ENCODE measurements at regions not wholly inside any gene's neighbourhood (a gene's known extent, or its start where the extent isn't known, plus 50 kb on each side); places are given as distances from the start of the nearest gene placed in this dataset.
"Not testable (repeated sequence)": the region's sequence is repeated elsewhere in the genome, so short reads cannot be mapped to it uniquely, and the experiment has no call there.

DNA sequence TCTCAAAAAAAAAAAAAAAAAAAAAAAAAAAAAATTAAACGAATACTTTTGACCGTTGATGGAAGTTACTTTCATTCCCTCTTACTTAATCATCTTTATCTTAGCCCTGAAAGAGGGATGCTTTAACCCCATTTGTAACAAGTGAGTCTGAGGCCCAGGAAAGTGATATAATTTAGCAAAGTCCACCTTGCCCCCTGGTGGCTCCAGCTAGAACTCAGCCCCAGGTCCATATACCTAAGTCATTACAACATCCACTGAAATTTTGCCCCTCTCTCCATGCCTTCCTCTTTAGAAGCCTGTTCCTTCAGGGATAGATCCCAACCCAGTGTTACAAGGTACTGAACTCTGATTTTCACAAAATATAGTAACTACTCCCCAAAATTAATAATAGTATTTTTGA, 116.3 kb upstream of the KRTAP5-11 start:
- H3K9me3 ChIP-seq (ENCODE audit: severe bottlenecking); DNase-seq; H3K36me3 ChIP-seq; H3K27ac ChIP-seq; H3K4me3 ChIP-seq (ENCODE audit: low read depth, low read length); H3K27me3 ChIP-seq (ENCODE audit: insufficient read depth, low read depth, severe bottlenecking): not testable (repeated sequence)
- TF ChIP-seq, protein P1, sequence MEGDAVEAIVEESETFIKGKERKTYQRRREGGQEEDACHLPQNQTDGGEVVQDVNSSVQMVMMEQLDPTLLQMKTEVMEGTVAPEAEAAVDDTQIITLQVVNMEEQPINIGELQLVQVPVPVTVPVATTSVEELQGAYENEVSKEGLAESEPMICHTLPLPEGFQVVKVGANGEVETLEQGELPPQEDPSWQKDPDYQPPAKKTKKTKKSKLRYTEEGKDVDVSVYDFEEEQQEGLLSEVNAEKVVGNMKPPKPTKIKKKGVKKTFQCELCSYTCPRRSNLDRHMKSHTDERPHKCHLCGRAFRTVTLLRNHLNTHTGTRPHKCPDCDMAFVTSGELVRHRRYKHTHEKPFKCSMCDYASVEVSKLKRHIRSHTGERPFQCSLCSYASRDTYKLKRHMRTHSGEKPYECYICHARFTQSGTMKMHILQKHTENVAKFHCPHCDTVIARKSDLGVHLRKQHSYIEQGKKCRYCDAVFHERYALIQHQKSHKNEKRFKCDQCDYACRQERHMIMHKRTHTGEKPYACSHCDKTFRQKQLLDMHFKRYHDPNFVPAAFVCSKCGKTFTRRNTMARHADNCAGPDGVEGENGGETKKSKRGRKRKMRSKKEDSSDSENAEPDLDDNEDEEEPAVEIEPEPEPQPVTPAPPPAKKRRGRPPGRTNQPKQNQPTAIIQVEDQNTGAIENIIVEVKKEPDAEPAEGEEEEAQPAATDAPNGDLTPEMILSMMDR (IDR thresholded peaks at IDR 0.05; ENCODE audit: low read depth, low read length) = 0 out of 2 replicates have a peak, but pooled peaks have one; percentile 12

DNA sequence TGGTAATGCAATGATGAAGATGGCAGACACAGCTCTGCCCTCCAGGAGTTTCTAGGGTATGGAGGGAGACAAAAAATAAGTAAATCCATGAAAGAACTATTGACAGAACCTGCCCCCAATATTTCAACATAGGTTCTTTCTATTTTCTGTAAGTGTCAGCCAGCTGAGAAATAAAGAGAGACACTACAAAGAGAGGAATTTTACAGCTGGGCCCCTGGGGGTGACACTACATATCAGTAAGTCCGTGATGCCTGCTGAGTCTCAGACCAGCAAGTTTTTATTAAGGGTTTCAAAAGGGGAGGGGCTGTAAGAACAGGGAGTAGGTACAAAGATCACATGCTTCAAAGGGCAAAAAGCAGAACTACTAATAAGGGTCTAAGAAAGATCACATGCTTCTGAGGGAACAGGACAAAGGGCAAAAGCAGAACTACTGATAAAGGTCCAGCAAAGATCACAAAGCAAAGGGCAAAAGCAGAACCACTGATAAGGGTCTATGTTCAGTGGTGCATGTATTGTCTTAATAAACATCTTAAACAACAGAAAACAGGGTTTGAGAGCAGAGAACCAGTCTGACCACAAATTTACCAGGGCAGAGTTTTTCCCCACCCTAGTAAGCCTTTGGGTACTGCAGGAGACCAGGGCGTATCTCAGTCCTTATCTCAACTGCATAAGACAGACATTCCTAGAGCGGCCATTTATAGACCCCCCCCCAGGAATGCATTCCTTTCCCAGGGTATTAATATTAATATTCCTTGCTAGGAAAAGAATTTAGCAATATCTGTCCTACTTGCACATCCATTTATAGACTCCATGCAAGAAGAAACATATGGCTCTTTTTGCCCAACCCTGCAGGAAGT, 119.0 kb upstream of the KRTAP5-11 start:
- not testable (repeated sequence) for H3K4me3 ChIP-seq (ENCODE audit: low read depth, low read length); H3K36me3 ChIP-seq; H3K27ac ChIP-seq; H3K27me3 ChIP-seq (ENCODE audit: insufficient read depth, low read depth, severe bottlenecking); H3K9me3 ChIP-seq (ENCODE audit: severe bottlenecking); DNase-seq

DNA sequence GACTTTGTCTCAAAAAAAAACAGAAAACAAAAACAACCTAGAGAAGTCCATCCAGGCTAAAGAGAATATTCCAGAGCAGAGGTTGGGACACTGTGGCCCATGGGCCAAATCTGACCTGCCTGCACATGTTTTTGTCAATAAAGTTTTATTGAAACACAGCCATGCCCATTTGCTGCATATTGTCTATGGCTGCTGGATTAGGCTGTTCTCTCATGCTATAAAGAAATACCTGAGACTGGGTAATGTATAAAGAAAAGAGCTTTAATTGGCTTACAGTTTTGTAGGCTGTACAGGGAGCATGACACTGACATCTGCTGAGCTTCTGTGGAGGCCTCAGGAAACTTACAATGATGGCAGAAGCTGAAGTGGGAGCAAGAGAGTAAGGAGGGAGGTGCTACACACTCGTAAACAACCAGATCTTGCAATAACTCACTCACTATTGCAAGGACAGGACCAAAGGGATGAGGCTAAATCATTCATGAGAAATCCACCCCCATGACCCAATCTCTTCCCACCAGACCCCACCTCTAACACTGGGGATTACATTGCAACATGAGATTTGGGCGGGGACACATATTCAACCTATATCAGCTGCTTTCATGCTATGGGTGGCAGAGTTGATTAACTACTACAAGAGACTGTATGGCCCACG, 122.5 kb upstream of the KRTAP5-11 start:
- H3K9me3 ChIP-seq (ENCODE audit: severe bottlenecking); DNase-seq; H3K27ac ChIP-seq; H3K4me3 ChIP-seq (ENCODE audit: low read depth, low read length); H3K27me3 ChIP-seq (ENCODE audit: insufficient read depth, low read depth, severe bottlenecking); H3K36me3 ChIP-seq: not testable (repeated sequence)

DNA sequence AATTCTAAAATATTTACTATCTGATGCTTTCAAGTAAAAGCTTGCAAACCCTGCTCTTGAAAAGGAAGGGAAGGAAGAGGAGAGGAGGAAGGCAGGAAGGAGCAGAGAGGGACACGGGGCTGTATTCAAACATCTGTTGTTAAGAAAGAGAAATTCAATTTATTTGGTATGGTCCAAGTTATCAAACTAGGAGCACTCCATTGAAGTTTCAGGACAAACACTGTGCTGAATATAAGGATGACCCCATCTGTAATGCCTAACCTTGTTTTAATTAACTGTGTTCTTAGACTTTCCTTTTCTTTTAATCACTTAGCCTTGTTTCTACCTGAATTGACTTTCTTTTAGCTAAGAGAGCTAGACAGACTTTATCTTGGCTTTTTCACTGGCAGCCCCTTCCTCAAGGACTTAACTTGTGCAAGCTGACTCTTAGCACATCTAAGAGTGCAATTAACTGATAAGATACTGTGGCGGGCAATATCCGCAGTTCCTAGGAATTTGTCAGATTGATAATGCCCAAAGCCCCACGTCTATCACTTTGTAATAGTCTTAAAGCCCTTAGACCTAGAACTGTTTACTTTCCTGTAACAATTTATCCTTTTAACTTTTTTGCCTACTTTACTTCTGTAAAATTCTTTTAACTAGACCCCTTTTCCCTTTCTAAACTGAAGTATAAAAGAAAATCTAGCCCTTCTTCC, 123.2 kb upstream of the KRTAP5-11 start:
- not testable (repeated sequence) for H3K4me3 ChIP-seq (ENCODE audit: low read depth, low read length); H3K36me3 ChIP-seq; DNase-seq; H3K9me3 ChIP-seq (ENCODE audit: severe bottlenecking); H3K27me3 ChIP-seq (ENCODE audit: insufficient read depth, low read depth, severe bottlenecking); H3K27ac ChIP-seq

DNA sequence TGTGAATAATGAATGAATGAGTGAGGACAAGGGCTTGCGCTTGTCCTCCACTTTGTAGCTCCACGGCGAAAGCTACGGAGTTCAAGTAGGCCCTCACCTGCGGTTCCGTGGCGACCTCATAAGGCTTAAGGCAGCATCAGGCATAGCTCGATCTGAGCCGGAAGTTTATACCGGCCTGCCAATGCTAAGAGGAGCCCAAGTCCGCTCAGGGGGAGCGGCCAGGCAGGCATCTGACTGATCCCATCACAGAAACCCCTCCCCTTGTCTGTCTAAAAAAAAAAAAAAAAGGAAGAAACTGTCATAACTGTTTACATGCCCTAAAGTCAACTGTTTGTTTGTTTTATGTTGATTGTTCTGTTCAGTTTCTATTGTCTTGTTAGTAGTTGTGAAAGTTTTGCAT, 124.4 kb upstream of the KRTAP5-11 start:
- not testable (repeated sequence) for DNase-seq; H3K27ac ChIP-seq; H3K36me3 ChIP-seq; H3K9me3 ChIP-seq (ENCODE audit: severe bottlenecking); H3K4me3 ChIP-seq (ENCODE audit: low read depth, low read length); H3K27me3 ChIP-seq (ENCODE audit: insufficient read depth, low read depth, severe bottlenecking)

DNA sequence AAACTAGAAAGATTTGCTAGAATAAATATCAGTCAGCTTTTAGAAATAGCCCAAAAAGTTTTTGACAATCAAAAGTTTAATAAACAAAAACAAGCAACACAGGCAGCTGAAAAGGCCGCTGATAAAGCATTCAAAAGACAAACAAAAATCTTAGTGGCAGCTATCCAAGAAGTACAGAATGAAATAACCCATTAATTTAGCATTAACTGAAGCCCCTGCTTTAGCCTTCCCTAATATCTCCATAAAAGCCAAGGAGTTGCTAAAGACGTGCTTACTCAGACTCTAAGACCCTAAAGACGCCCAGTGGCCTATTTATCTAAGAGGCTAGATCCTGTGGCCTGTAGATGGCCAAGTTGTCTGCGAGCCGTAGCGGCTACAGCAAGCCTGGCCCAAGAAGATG, 123.5 kb upstream of the DEFB108B start:
- H3K27ac ChIP-seq; H3K9me3 ChIP-seq (ENCODE audit: severe bottlenecking); H3K4me3 ChIP-seq (ENCODE audit: low read depth, low read length); H3K36me3 ChIP-seq; H3K27me3 ChIP-seq (ENCODE audit: insufficient read depth, low read depth, severe bottlenecking); DNase-seq: not testable (repeated sequence)

DNA sequence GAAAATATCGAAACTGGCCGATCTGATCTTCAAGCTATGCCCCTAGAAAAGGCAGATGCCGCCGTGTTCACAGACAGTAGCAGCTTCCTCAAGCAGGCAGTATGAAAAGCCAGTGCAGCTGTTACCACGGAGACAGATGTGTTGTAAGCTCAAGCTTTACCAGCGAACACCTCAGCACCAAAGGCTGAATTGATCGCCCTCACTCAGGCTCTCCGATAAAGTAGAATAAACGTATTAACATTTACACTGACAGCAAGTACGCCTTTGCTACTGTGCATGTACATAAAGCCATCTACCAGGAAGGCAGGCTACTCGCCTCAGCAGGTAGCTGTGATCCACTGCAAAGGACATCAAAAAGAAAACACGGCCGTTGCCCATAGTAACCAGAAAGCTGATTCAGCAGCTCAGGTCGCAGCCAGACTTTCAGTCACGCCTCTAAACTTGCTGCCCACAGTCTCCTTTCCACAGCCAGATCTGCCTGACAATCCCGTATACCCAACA, 122.8 kb upstream of the DEFB108B start:
- H3K36me3 ChIP-seq; H3K27ac ChIP-seq; DNase-seq; H3K9me3 ChIP-seq (ENCODE audit: severe bottlenecking); H3K27me3 ChIP-seq (ENCODE audit: insufficient read depth, low read depth, severe bottlenecking); H3K4me3 ChIP-seq (ENCODE audit: low read depth, low read length): not testable (repeated sequence)

DNA sequence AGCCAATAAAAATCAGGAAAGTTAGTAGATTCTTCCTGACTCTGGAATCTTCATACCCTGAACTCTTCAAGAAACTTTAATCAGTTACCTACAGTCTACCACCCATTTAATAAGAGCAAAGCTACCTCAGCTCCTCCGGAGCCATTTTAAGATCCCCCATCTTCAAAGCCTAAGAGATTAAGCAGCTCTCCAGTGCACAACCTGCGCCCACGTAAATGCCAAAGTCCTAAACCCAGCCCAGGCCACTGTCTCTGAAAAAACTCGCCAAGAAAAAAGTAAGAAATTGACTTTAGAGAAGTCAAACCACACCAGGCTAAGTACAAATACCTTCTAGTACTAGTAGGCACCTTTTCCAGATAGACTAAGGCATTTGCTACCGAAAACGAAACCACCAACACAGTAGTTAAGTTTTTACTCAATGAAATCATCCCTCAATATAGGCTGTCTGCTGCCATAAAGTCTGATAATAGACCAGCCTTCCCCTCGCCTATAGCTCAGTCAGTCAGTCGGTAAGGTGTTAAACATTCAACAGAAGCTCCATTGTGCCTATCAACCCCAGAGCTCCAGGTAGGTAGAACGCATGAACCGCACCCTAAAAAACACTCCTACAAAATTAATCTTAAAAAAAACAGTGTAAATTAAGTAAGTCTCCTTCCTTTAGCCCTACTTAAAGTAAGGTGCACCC, 122.2 kb upstream of the DEFB108B start:
- DNase-seq; H3K36me3 ChIP-seq; H3K4me3 ChIP-seq (ENCODE audit: low read depth, low read length); H3K9me3 ChIP-seq (ENCODE audit: severe bottlenecking); H3K27me3 ChIP-seq (ENCODE audit: insufficient read depth, low read depth, severe bottlenecking); H3K27ac ChIP-seq: not testable (repeated sequence)

DNA sequence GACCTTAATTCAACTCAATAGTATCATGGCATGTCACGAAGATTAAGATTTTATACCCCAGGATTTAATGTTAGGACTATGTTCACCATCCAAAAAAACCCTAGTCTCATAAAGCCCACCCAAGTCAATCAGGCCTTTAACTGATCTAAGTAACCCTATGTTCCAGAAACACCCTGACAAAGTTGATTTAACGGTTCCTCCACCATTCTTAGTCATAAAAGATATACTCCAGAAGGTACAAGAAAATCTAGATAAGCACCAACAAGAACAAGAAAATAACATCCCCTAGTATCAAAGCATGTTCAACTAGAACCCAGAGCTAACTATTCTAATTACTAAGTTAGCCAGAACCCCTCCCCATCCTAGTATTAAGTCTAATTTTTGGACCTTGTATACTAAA, 120.7 kb upstream of the DEFB108B start:
- not testable (repeated sequence) for H3K27me3 ChIP-seq (ENCODE audit: insufficient read depth, low read depth, severe bottlenecking); H3K36me3 ChIP-seq; H3K27ac ChIP-seq; H3K4me3 ChIP-seq (ENCODE audit: low read depth, low read length); DNase-seq; H3K9me3 ChIP-seq (ENCODE audit: severe bottlenecking)

DNA sequence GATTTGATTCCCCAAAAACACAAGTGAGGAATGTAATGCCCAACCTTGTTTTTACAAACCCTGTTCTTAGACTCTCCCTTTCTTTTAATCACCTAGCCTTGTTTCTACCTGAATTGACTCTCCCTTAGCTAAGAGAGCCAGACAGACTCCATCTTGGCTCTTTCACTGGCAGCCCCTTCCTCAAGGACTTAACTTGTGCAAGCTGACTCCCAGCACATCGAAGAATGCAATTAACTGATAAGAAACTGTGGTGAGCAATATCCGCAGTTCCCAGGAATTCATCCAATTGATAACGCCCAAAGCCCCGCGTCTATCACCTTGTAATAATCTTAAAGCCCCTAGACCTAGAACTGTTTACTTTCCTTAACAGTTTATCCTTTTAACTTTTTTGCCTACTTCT, 120.2 kb upstream of the DEFB108B start:
- not testable (repeated sequence) for H3K27ac ChIP-seq; H3K36me3 ChIP-seq; H3K4me3 ChIP-seq (ENCODE audit: low read depth, low read length); DNase-seq; H3K9me3 ChIP-seq (ENCODE audit: severe bottlenecking); H3K27me3 ChIP-seq (ENCODE audit: insufficient read depth, low read depth, severe bottlenecking)

DNA sequence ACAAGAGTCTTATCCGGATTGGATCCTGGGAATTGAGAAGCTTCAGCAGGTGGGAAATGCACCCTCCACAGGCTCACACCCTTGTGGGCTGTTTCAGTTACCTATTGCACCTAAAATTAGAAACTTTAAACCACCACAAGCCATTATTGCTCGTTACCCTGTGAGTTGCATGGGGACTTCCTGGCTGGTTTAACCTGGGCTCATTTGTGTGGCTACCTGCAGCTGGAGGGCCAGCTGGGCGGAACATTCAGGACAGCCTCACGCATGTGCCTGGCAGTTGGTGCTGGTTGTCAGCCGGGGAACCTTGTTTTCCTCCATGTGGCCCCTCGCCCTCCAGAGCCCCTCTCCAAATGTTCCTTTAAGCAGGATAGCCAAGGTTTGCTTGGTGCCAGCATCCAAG, 118.5 kb upstream of the DEFB108B start:
- H3K27ac ChIP-seq; H3K27me3 ChIP-seq (ENCODE audit: insufficient read depth, low read depth, severe bottlenecking); DNase-seq; H3K36me3 ChIP-seq; H3K4me3 ChIP-seq (ENCODE audit: low read depth, low read length); H3K9me3 ChIP-seq (ENCODE audit: severe bottlenecking): not testable (repeated sequence)

DNA sequence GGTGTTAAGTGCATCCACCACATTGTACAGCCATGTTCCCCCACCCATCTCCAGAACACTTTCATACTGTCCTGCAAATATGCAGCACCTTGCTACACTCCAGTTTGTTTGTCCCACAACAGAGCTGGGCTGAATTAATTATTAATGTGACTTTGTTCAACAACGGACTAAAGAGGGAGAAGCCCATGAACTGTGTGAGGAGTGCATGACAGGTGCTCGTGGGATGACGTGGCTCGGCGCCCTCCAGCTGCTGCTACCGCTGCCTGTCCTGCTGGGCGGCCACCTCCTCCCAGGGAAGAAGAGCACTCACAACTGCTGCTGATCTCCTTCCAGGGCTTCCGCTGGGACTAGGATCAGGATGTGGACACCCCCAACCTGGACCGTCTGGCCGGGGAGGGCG, 111.2 kb upstream of the DEFB108B start:
- not testable (repeated sequence) for DNase-seq; H3K36me3 ChIP-seq; H3K4me3 ChIP-seq (ENCODE audit: low read depth, low read length); H3K9me3 ChIP-seq (ENCODE audit: severe bottlenecking); H3K27me3 ChIP-seq (ENCODE audit: insufficient read depth, low read depth, severe bottlenecking); H3K27ac ChIP-seq

DNA sequence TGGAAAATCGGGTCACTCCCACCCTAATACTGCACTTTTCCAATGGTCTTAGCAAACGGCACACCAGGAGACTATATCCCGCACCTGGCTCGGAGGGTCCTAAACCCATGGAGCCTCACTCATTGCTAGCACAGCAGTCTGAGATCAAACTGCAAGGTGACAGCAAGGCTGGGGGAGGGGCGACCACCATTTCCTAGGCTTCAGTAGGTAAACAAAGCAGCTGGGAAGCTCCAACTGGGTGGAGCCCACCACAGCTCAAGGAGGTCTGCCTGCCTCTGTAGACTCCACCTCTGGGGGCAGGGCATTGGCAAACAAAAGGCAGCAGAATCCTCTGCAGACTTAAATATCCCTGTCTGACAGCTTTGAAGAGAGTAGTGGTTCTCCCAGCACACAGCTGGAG, 109.0 kb upstream of the DEFB108B start:
- not testable (repeated sequence) for H3K36me3 ChIP-seq
- peak; percentile 46 for DNase-seq

More for the DNA sequence above, 109.0 kb upstream of the DEFB108B start:
- H3K27ac ChIP-seq; H3K4me3 ChIP-seq (ENCODE audit: low read depth, low read length); H3K27me3 ChIP-seq (ENCODE audit: insufficient read depth, low read depth, severe bottlenecking); H3K9me3 ChIP-seq (ENCODE audit: severe bottlenecking): not testable (repeated sequence)

Measured in WERI-Rb-1 (cell line).